ENCODE measurements at regions not wholly inside any gene's neighbourhood (a gene's known extent, or its start where the extent isn't known, plus 50 kb on each side); places are given as distances from the start of the nearest gene placed in this dataset.
"Not testable (repeated sequence)": the region's sequence is repeated elsewhere in the genome, so short reads cannot be mapped to it uniquely, and the experiment has no call there.

DNA sequence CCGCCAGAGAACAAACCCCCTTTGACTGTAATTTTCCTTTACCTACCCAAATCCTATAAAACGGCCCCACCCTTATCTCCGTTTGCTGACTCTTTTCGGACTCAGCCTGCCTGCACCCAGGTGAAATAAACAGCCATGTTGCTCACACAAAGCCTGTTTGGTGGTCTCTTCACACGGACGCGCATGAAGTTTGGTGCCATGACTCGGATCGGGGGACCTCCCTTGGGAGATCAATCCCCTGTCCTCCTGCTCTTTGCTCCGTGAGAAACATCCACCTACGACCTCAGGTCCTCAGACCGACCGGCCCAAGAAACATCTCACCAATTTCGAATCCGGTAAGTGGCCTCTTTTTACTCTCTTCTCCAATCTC, 52.1 kb upstream of the FAM124A start:
- not testable (repeated sequence) for H3K4me3 ChIP-seq (ENCODE audit: low read depth, low read length); H3K27ac ChIP-seq (ENCODE audit: low read depth, low read length); H3K27me3 ChIP-seq (ENCODE audit: control insufficient read depth, insufficient read depth, low read length); H3K9me3 ChIP-seq (ENCODE audit: control insufficient read depth, insufficient read depth, low read length); H3K36me3 ChIP-seq (ENCODE audit: control insufficient read depth, insufficient read depth, low read length); H3K4me1 ChIP-seq (ENCODE audit: control insufficient read depth, insufficient read depth, low read length); DNase-seq (ENCODE audit: low read depth in 4 of 6, low spot score in 6 of 6)
- 64% methylated on average over 2 of the region's 15 CpGs for WGBS (ENCODE audit: insufficient coverage)

DNA sequence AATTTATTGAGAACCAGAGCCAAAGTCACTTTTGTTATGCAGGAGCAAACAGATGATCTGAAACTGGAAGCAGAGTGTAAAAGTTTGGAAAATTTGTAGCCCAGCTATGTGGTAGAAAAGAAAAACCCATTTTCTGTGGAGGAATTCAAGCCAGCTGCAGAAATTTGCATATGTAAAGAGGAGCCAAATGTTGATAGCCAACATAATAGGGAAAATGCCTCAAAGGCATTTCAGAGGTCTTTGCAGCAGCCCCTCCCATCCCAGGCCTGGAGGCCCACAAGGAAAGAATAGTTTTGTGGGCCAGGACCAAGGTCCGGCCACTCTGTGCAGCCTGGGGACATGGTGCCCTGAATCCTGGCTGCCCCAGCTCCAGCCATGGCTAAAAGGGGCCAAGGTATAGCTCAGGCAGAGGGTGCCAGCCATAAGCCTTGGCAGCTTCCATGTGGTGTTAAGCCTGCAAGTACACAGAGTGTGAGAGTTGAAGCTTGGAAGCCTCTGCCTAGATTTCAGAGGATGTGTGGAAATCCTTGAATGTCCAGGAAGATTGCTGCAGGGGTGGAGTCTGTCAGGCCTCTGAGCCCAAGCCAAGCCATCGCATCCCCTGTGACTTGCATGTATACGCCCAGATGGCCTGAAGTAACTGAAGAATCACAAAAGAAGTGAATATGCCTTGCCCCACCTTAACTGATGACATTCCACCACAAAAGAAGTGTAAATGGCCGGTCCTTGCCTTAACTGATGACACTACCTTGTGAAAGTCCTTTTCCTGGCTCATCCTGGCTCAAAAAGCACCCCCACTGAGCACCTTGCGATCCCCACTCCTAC, 52.7 kb upstream of the FAM124A start:
- not testable (repeated sequence) for H3K36me3 ChIP-seq (ENCODE audit: control insufficient read depth, insufficient read depth, low read length); H3K27ac ChIP-seq (ENCODE audit: low read depth, low read length); H3K27me3 ChIP-seq (ENCODE audit: control insufficient read depth, insufficient read depth, low read length); H3K4me3 ChIP-seq (ENCODE audit: low read depth, low read length); H3K9me3 ChIP-seq (ENCODE audit: control insufficient read depth, insufficient read depth, low read length); H3K4me1 ChIP-seq (ENCODE audit: control insufficient read depth, insufficient read depth, low read length)
- WGBS (ENCODE audit: insufficient coverage) = 50% methylated on average over 3 of the region's 5 CpGs
- peak in 1 of 6 donors; percentile 28 for DNase-seq (ENCODE audit: low read depth in 4 of 6, low spot score in 6 of 6)

DNA sequence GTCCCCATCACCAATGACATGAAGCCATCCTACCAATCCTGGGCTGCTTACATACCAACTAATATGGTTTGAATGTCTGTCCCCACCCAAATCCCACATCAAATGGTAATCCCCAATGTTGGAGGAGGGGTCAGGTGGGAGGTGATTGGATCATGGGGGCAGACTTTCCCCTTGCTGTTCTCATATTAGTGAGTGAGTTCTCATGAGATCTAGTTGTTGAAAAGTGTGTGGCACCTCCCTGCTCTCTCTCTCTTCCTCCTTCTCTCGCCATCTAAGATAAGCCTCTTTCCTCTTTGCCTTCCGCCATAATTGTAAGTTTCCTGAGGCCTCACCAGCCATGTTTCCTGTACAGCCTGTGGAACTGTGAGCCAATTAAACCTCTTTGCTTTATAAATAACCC, 53.6 kb upstream of the FAM124A start:
- H3K4me1 ChIP-seq (ENCODE audit: control insufficient read depth, insufficient read depth, low read length) = peaks cover 4% of the 10 kb centered on the region
- no peak overlapping the region for H3K4me3 ChIP-seq (ENCODE audit: low read depth, low read length)
- H3K27ac ChIP-seq (ENCODE audit: low read depth, low read length) = no peak overlapping the region
- 100% methylated on average over 2 of the region's 2 CpGs for WGBS (ENCODE audit: insufficient coverage)
- DNase-seq (ENCODE audit: low read depth in 4 of 6, low spot score in 6 of 6) = no peak
- no peaks in the 10 kb centered on the region for H3K27me3 ChIP-seq (ENCODE audit: control insufficient read depth, insufficient read depth, low read length)
- no peaks in the 10 kb centered on the region for H3K9me3 ChIP-seq (ENCODE audit: control insufficient read depth, insufficient read depth, low read length)
- H3K36me3 ChIP-seq (ENCODE audit: control insufficient read depth, insufficient read depth, low read length) = no peaks in the 10 kb centered on the region

DNA sequence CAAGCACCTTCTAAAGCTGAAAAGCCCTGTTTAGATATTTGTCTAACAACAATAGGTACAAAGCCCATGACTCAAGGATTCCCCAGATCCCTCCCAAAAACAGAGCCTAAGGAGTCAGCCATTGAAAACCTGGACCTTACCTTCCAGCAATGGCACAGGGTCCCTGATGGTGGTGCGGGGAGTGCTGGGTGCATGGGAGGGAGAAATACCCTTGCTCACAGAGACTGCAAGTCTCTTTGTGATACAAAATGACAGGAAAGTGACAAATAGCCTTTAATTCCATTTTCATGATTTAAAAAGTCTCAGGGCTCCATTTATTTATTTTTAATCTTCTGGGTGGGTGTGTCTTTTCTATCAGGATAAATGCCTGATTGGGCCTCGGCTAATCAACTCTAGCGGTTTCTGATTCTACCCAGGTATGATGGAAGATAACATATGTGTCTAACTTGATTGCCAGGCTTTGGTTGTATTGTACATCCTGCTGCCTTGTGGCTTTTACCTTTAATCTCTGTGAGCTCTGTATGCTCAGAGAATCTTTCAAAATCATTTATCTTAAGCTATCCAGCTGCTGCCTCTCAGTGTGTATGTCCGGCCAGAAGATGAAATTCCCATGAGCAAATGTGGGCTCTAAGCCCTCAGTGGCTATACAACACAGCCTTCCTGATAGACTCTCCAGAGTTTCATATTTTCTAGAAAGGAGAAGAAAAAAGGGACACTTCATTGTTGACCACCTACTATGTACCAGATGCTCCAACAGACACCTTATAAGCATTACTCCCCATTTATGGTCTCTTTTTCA, 54.6 kb upstream of the FAM124A start:
- Histone ChIP-seq H3K9me3 (ENCODE audit: control insufficient read depth, insufficient read depth, low read length) (no peaks in the 10 kb centered on the region), H3K27ac (ENCODE audit: low read depth, low read length) (no peak overlapping the region), H3K4me3 (ENCODE audit: low read depth, low read length) (no peak overlapping the region), H3K36me3 (ENCODE audit: control insufficient read depth, insufficient read depth, low read length) (no peaks in the 10 kb centered on the region), H3K27me3 (ENCODE audit: control insufficient read depth, insufficient read depth, low read length) (no peaks in the 10 kb centered on the region), H3K4me1 (ENCODE audit: control insufficient read depth, insufficient read depth, low read length) (peaks cover 4% of the 10 kb centered on the region)
- WGBS (ENCODE audit: insufficient coverage) = no CpG with 5 or more reads among the region's 4 CpGs
- no peak for DNase-seq (ENCODE audit: low read depth in 4 of 6, low spot score in 6 of 6)

DNA sequence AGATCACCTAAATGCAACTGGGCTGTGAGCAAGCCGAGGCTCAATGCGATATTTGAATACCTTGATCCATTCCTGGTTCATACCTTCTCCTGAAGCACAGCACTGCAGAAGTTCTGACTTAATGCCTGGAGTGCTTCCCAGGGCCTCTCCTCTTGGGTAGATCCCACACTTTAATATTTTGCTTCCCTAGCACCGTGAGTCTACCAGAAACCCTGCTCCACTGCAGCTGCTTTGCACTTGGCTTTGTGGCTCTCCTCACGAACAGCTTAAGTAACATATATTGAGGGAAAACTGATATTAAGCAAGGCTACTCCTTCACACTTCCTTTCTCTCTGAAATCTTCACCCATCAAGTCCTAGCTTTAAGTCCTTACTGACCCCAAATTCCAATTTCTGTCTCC, 51.6 kb upstream of the C13orf42 start:
- Histone ChIP-seq H3K4me1 (ENCODE audit: control insufficient read depth, insufficient read depth, low read length) (no peaks in the 10 kb centered on the region), H3K9me3 (ENCODE audit: control insufficient read depth, insufficient read depth, low read length) (no peaks in the 10 kb centered on the region)
- 98% methylated on average over 4 of the region's 4 CpGs for WGBS (ENCODE audit: insufficient coverage)

More for the DNA sequence above, 51.6 kb upstream of the C13orf42 start:
- no peaks in the 10 kb centered on the region for H3K27me3 ChIP-seq (ENCODE audit: control insufficient read depth, insufficient read depth, low read length)
- DNase-seq (ENCODE audit: low read depth in 4 of 6, low spot score in 6 of 6) = no peak
- H3K4me3 ChIP-seq (ENCODE audit: low read depth, low read length) = no peak overlapping the region
- no peak overlapping the region for H3K27ac ChIP-seq (ENCODE audit: low read depth, low read length)
- no peaks in the 10 kb centered on the region for H3K36me3 ChIP-seq (ENCODE audit: control insufficient read depth, insufficient read depth, low read length)

Data from spinal cord (tissue), 9 donors.